ENCODE measurements at regions not wholly inside any gene's neighbourhood (a gene's known extent, or its start where the extent isn't known, plus 50 kb on each side); places are given as distances from the start of the nearest gene placed in this dataset.

GRCh38 chr4:181330654-181331201 is 912.5 kb upstream of the TENM3 start:
- TF ChIP-seq CTCF (IDR thresholded peaks at IDR 0.05; ENCODE audit: low read depth, low read length): no peak
- no peak for DNase-seq (ENCODE audit: extremely low read depth, low read depth)

- no peak for DNase-seq (ENCODE audit: extremely low read depth, low read depth)
- TF ChIP-seq CTCF (IDR thresholded peaks at IDR 0.05; ENCODE audit: low read depth, low read length): no peak
These were observed 912.0 kb upstream of the TENM3 start for GRCh38 chr4:181331214-181331613.

- no peak for TF ChIP-seq CTCF (IDR thresholded peaks at IDR 0.05; ENCODE audit: low read depth, low read length)
- no peak for DNase-seq (ENCODE audit: extremely low read depth, low read depth)
These were observed 897.3 kb upstream of the TENM3 start for GRCh38 chr4:181345931-181346330.

GRCh38 chr4:181350615-181351415 is 892.4 kb upstream of the TENM3 start:
- no peak for DNase-seq (ENCODE audit: extremely low read depth, low read depth)
- TF ChIP-seq CTCF (IDR thresholded peaks at IDR 0.05; ENCODE audit: low read depth, low read length): no peak

GRCh38 chr4:181364504-181364903 is 878.7 kb upstream of the TENM3 start:
- no peak for DNase-seq (ENCODE audit: extremely low read depth, low read depth)
- TF ChIP-seq CTCF (IDR thresholded peaks at IDR 0.05; ENCODE audit: low read depth, low read length): no peak

- no peak for DNase-seq (ENCODE audit: extremely low read depth, low read depth)
These were observed 877.5 kb upstream of the TENM3 start for GRCh38 chr4:181365671-181366070.

More at GRCh38 chr4:181365671-181366070, 877.5 kb upstream of the TENM3 start:
- no peak for TF ChIP-seq CTCF (IDR thresholded peaks at IDR 0.05; ENCODE audit: low read depth, low read length)
